GM18861 (cell line): ENCODE measurements at regions not wholly inside any gene's neighbourhood (a gene's known extent, or its start where the extent isn't known, plus 50 kb on each side); places are given as distances from the start of the nearest gene placed in this dataset.

ENCODE experiments used
- ATAC-seq: cut with Tn5 transposase; IDR thresholded peaks from one replicate; pipeline ENCODE4 v1.9.1; 2021; ENCODE audit not compliant: unreplicated experiment

- no peak for ATAC-seq
Observed at GRCh38 chr2:204315236-204315662, 230.0 kb upstream of the PARD3B start.

GRCh38 chr2:204317640-204318039 lies 227.6 kb upstream of the PARD3B start:
- no peak for ATAC-seq

GRCh38 chr2:204321027-204321800 lies 224.1 kb upstream of the PARD3B start:
- ATAC-seq = no peak

GRCh38 chr2:204321910-204322751 lies 223.1 kb upstream of the PARD3B start:
- ATAC-seq = no peak

- peak; percentile 94 for ATAC-seq
Observed at GRCh38 chr2:204325468-204325867, 219.8 kb upstream of the PARD3B start.

GRCh38 chr2:204328373-204328772 lies 216.9 kb upstream of the PARD3B start:
- no peak for ATAC-seq

- no peak for ATAC-seq
Observed at GRCh38 chr2:204329016-204329415, 216.3 kb upstream of the PARD3B start.

GRCh38 chr2:204329532-204329931 lies 215.7 kb upstream of the PARD3B start:
- no peak for ATAC-seq

- no peak for ATAC-seq
Observed at GRCh38 chr2:204331180-204331579, 214.1 kb upstream of the PARD3B start.

GRCh38 chr2:204331988-204332387 lies 213.3 kb upstream of the PARD3B start:
- no peak for ATAC-seq

GRCh38 chr2:204332706-204333105 lies 212.6 kb upstream of the PARD3B start:
- ATAC-seq = no peak

- no peak for ATAC-seq
Observed at GRCh38 chr2:204333861-204334260, 211.4 kb upstream of the PARD3B start.

- no peak for ATAC-seq
Observed at GRCh38 chr2:204335451-204336058, 209.7 kb upstream of the PARD3B start.

- no peak for ATAC-seq
Observed at GRCh38 chr2:204336153-204336744, 209.0 kb upstream of the PARD3B start.

- ATAC-seq = no peak
Observed at GRCh38 chr2:204337638-204338037, 207.6 kb upstream of the PARD3B start.

- no peak for ATAC-seq
Observed at GRCh38 chr2:204339212-204339715, 206.0 kb upstream of the PARD3B start.

GRCh38 chr2:204340511-204340910 lies 204.8 kb upstream of the PARD3B start:
- ATAC-seq = no peak

- ATAC-seq = no peak
Observed at GRCh38 chr2:204341887-204342276, 203.4 kb upstream of the PARD3B start.

- no peak for ATAC-seq
Observed at GRCh38 chr2:204343685-204344084, 201.6 kb upstream of the PARD3B start.

GRCh38 chr2:204344119-204344518 lies 201.2 kb upstream of the PARD3B start:
- no peak for ATAC-seq

- no peak for ATAC-seq
Observed at GRCh38 chr2:204346906-204347305, 198.4 kb upstream of the PARD3B start.
